GM12878 (cell line): ENCODE measurements at regions not wholly inside any gene's neighbourhood (a gene's known extent, or its start where the extent isn't known, plus 50 kb on each side); places are given as distances from the start of the nearest gene placed in this dataset.

Experiments used
- BCL11A ChIP-seq: IDR thresholded peaks from 2 replicates; pipeline ENCODE4 v1.6.1; 2011; ENCODE audit warnings: low read depth, low read length
- KDM1A ChIP-seq: fragments of 200-600 bp; sonication (generic); IDR thresholded peaks from 2 replicates; pipeline ENCODE4 v1.6.1; 2016; ENCODE audit warnings: borderline replicate concordance
- NFYB ChIP-seq: IDR thresholded peaks from 2 replicates; pipeline ENCODE4 v1.6.1; 2011; ENCODE audit warnings: low read depth, mild to moderate bottlenecking, low read length, improper control_type of control experiment, moderate library complexity; ENCODE audit not compliant: insufficient read depth
- PBX3 ChIP-seq: IDR thresholded peaks from 2 replicates; pipeline ENCODE4 v1.6.1; 2011; ENCODE audit warnings: mild to moderate bottlenecking, low read depth, low read length, moderate library complexity; ENCODE audit not compliant: insufficient replicate concordance
- POLR2AphosphoS5 ChIP-seq: IDR thresholded peaks from 2 replicates; pipeline ENCODE4 v1.6.1; 2011; ENCODE audit warnings: mild to moderate bottlenecking, low read length, inconsistent platforms
- POU2F2 ChIP-seq: IDR thresholded peaks from 3 replicates; pipeline ENCODE4 v1.6.1; 2011; ENCODE audit warnings: low read depth, mild to moderate bottlenecking, low read length, borderline replicate concordance
- SIX5 ChIP-seq: IDR thresholded peaks from 2 replicates; pipeline ENCODE4 v1.6.1; 2011; ENCODE audit warnings: mild to moderate bottlenecking, low read depth, low read length, moderate library complexity; ENCODE audit not compliant: severe bottlenecking
- SPI1 ChIP-seq: IDR thresholded peaks from 2 replicates; pipeline ENCODE4 v1.6.1; 2011; ENCODE audit warnings: low read depth, mild to moderate bottlenecking, low read length, moderate library complexity, borderline replicate concordance; ENCODE audit not compliant: insufficient read depth
- ZNF207 ChIP-seq: fragments of 450-650 bp; IDR thresholded peaks from 2 replicates; pipeline ENCODE4 v1.6.1; 2014; ENCODE audit warnings: antibody characterized with exemption, mild to moderate bottlenecking, borderline replicate concordance
- ZNF274 ChIP-seq: IDR thresholded peaks from one replicate; pipeline ENCODE4 v1.8.0; 2011; ENCODE audit not compliant: insufficient read length, insufficient read depth
- TF ChIP-seq, protein P1 (sequence below): fragments of 450-650 bp; IDR thresholded peaks from 2 replicates; pipeline ENCODE4 v1.6.1; 2017; ENCODE audit warnings: mild to moderate bottlenecking, low read depth, inconsistent platforms; ENCODE audit not compliant: poor library complexity, severe bottlenecking

DNA sequence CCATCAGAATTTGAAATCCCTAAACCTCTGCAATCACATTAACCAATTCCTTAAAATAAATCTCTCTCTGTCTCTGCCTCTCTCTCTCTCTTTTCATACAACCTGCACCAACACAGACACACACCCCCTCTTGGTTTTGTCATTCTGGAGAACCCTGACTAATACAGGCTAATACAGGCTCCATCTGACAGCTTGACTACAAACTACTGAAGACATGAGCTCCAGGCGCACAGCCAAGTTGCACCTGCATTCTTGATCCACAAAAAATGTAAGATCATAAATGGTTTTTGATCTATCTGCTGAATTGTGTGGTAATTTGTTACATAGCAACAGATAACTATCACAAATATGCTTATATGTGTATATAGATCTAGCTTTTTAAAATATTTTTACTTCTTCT is 2414.2 kb downstream of the PCDH7 start (continued):
- TF ChIP-seq SPI1 = no peak
- TF ChIP-seq PBX3 = no peak
- TF ChIP-seq POU2F2 = no peak
- TF ChIP-seq ZNF207 = no peak
- TF ChIP-seq, protein P1, sequence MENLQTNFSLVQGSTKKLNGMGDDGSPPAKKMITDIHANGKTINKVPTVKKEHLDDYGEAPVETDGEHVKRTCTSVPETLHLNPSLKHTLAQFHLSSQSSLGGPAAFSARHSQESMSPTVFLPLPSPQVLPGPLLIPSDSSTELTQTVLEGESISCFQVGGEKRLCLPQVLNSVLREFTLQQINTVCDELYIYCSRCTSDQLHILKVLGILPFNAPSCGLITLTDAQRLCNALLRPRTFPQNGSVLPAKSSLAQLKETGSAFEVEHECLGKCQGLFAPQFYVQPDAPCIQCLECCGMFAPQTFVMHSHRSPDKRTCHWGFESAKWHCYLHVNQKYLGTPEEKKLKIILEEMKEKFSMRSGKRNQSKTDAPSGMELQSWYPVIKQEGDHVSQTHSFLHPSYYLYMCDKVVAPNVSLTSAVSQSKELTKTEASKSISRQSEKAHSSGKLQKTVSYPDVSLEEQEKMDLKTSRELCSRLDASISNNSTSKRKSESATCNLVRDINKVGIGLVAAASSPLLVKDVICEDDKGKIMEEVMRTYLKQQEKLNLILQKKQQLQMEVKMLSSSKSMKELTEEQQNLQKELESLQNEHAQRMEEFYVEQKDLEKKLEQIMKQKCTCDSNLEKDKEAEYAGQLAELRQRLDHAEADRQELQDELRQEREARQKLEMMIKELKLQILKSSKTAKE = no peak
- no peak for TF ChIP-seq KDM1A
- no peak for TF ChIP-seq SIX5
- no peak for TF ChIP-seq BCL11A
- TF ChIP-seq ZNF274 = no peak
- TF ChIP-seq NFYB = no peak
- no peak for TF ChIP-seq POLR2AphosphoS5
